Panc1 (cell line): ENCODE measurements at regions not wholly inside any gene's neighbourhood (a gene's known extent, or its start where the extent isn't known, plus 50 kb on each side); places are given as distances from the start of the nearest gene placed in this dataset.

Experiments
- ATAC-seq: fragments of 200-7000 bp; cut with Tn5 transposase; 2 replicates; pipeline ENCODE4 v1.9.1; 2020; ENCODE audit warnings: mild to moderate bottlenecking, moderate library complexity
- BruUV-seq: library from RNA; stranded (reverse); fragments of 400-500 nt; replicated peaks from 2 replicates; lab custom pipeline; 2021; lab: Mats Ljungman, UMichigan
- CTCF ChIA-PET: fragments of 300-600 bp; sonication (Branson Sonifier 250); formaldehyde crosslinking; loops from one replicate; lab custom pipeline; 2022; ENCODE audit warnings: antibody characterized with exemption; lab: Charles Lee
- POLR2A ChIA-PET: fragments of 300-600 bp; sonication (Branson Sonifier 250); formaldehyde crosslinking; loops from one replicate; lab custom pipeline; 2022; ENCODE audit warnings: antibody characterized with exemption; lab: Charles Lee
- DNase-seq: peaks from one replicate; pipeline ENCODE4 v3.0.0-alpha.2; 2010; ENCODE audit warnings: low read depth, low spot score
- H3K27ac ChIP-seq: 2 replicates; pipeline ENCODE4 v1.5.1; 2011; ENCODE audit warnings: mild to moderate bottlenecking, low read length, inconsistent platforms
- H3K27me3 ChIP-seq: fragments of 200-500 bp; sonication (Bioruptor generic); 2 replicates; pipeline ENCODE4 v1.6.0; 2014; ENCODE audit warnings: low read length, inconsistent platforms; ENCODE audit not compliant: control insufficient read depth, insufficient read depth
- H3K36me3 ChIP-seq: fragments of 200-500 bp; sonication (Bioruptor generic); 2 replicates; pipeline ENCODE4 v1.5.1; 2014; ENCODE audit warnings: inconsistent platforms, mild to moderate bottlenecking, low read length, moderate library complexity; ENCODE audit not compliant: control insufficient read depth, insufficient read depth
- H3K4me1 ChIP-seq: 2 replicates; pipeline ENCODE4 v1.5.1; 2011; ENCODE audit warnings: inconsistent platforms, mild to moderate bottlenecking, low read length, moderate library complexity; ENCODE audit not compliant: control insufficient read depth, insufficient read depth
- H3K4me3 ChIP-seq, 2 experiments: 2 replicates each; pipeline ENCODE4 v1.5.1; 2011 to 2012; ENCODE audit warnings: low read depth in 2 of 2, low read length in 2 of 2, mild to moderate bottlenecking in 2 of 2, inconsistent platforms in 1 of 2, moderate library complexity in 1 of 2
- H3K9me3 ChIP-seq: fragments of 200-500 bp; sonication (Bioruptor generic); 2 replicates; pipeline ENCODE4 v1.5.1; 2014; ENCODE audit warnings: low read depth, mild to moderate bottlenecking, inconsistent platforms, low read length, moderate library complexity; ENCODE audit not compliant: control insufficient read depth, insufficient read depth
- POLR2AphosphoS5 ChIP-seq: IDR thresholded peaks from 2 replicates; pipeline ENCODE4 v1.6.1; 2012; ENCODE audit warnings: mild to moderate bottlenecking, low read depth, low read length, moderate library complexity
- SIN3A ChIP-seq: IDR thresholded peaks from 2 replicates; pipeline ENCODE4 v1.6.1; 2012; ENCODE audit warnings: low read depth, mild to moderate bottlenecking, low read length, moderate library complexity, borderline replicate concordance; ENCODE audit not compliant: insufficient read depth
- TCF7L2 ChIP-seq: IDR thresholded peaks from 2 replicates; pipeline ENCODE4 v1.6.1; 2011; ENCODE audit warnings: mild to moderate bottlenecking, low read depth, low read length, inconsistent platforms
- in situ Hi-C: cut with HindIII; loops from 2 replicates; pipeline ENCODE4 v1.10.0; 2016; ENCODE audit warnings: low sequenced_read_pairs, low pct_unique_long_range_greater_than_20kb
- intact Hi-C: fragments of 100-400 bp; cut with micrococcal nuclease; formaldehyde crosslinking; loops from one replicate; pipeline ENCODE4 v1.10.0; 2022; ENCODE audit not compliant: unreplicated experiment
- TF ChIP-seq, protein P1 (sequence below), 2 experiments: IDR thresholded peaks; 2 replicates each; pipeline ENCODE4 v1.6.1; 2011 to 2012; ENCODE audit warnings: low read depth in 2 of 2, control low read depth in 1 of 2, low read length in 1 of 2, mild to moderate bottlenecking in 1 of 2, moderate library complexity in 1 of 2; ENCODE audit not compliant: insufficient read depth in 1 of 2
- TF ChIP-seq, protein P2 (sequence below): fragments of 450-650 bp; IDR thresholded peaks from 2 replicates; pipeline ENCODE4 v1.5.1; 2017; ENCODE audit warnings: mild to moderate bottlenecking

DNA sequence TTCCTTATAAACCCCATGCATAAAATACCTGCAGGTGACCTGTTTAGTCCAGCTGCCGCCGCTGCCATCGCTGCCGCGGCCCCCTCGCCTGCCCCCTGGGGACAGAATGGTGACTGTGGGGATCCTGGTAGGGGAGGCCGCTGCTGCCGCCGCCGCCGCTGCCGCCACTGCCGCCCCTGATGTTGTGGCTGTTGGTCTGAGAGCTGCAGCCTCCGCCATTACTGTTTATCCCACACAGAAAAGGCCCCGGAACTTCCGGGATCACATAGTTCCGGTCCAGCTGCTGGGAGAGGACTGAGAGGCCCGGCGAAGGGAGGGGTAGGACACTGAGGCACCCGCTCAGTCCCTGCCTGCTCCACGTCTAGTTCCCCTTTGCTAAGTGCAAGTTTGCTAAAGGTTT lies 244.9 kb downstream of the C12orf50 start:
- TF ChIP-seq POLR2AphosphoS5 (no peak), SIN3A (no peak), TCF7L2 (no peak)
- TF ChIP-seq, protein P1, sequence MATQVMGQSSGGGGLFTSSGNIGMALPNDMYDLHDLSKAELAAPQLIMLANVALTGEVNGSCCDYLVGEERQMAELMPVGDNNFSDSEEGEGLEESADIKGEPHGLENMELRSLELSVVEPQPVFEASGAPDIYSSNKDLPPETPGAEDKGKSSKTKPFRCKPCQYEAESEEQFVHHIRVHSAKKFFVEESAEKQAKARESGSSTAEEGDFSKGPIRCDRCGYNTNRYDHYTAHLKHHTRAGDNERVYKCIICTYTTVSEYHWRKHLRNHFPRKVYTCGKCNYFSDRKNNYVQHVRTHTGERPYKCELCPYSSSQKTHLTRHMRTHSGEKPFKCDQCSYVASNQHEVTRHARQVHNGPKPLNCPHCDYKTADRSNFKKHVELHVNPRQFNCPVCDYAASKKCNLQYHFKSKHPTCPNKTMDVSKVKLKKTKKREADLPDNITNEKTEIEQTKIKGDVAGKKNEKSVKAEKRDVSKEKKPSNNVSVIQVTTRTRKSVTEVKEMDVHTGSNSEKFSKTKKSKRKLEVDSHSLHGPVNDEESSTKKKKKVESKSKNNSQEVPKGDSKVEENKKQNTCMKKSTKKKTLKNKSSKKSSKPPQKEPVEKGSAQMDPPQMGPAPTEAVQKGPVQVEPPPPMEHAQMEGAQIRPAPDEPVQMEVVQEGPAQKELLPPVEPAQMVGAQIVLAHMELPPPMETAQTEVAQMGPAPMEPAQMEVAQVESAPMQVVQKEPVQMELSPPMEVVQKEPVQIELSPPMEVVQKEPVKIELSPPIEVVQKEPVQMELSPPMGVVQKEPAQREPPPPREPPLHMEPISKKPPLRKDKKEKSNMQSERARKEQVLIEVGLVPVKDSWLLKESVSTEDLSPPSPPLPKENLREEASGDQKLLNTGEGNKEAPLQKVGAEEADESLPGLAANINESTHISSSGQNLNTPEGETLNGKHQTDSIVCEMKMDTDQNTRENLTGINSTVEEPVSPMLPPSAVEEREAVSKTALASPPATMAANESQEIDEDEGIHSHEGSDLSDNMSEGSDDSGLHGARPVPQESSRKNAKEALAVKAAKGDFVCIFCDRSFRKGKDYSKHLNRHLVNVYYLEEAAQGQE (IDR thresholded peaks at IDR 0.05; ENCODE audit: insufficient read depth in 1 of 2, low read depth in 2 of 2, low read length in 1 of 2): no peak
- TF ChIP-seq, protein P2, sequence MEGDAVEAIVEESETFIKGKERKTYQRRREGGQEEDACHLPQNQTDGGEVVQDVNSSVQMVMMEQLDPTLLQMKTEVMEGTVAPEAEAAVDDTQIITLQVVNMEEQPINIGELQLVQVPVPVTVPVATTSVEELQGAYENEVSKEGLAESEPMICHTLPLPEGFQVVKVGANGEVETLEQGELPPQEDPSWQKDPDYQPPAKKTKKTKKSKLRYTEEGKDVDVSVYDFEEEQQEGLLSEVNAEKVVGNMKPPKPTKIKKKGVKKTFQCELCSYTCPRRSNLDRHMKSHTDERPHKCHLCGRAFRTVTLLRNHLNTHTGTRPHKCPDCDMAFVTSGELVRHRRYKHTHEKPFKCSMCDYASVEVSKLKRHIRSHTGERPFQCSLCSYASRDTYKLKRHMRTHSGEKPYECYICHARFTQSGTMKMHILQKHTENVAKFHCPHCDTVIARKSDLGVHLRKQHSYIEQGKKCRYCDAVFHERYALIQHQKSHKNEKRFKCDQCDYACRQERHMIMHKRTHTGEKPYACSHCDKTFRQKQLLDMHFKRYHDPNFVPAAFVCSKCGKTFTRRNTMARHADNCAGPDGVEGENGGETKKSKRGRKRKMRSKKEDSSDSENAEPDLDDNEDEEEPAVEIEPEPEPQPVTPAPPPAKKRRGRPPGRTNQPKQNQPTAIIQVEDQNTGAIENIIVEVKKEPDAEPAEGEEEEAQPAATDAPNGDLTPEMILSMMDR: no peak
- Histone ChIP-seq H3K27ac (no peak overlapping the region), H3K4me3 (no peak overlapping the region), H3K27me3 (no peaks in the 10 kb centered on the region), H3K4me1 (no peaks in the 10 kb centered on the region), H3K9me3 (no peaks in the 10 kb centered on the region), H3K36me3 (no peaks in the 10 kb centered on the region)
- in situ Hi-C loops (no loop called here), intact Hi-C loops (no loop called here)
- no TSS peak for BruUV-seq
- ChIA-PET POLR2A (no interaction called here), CTCF (no interaction called here)
- DNase-seq: no peak
- ATAC-seq: no peak

DNA sequence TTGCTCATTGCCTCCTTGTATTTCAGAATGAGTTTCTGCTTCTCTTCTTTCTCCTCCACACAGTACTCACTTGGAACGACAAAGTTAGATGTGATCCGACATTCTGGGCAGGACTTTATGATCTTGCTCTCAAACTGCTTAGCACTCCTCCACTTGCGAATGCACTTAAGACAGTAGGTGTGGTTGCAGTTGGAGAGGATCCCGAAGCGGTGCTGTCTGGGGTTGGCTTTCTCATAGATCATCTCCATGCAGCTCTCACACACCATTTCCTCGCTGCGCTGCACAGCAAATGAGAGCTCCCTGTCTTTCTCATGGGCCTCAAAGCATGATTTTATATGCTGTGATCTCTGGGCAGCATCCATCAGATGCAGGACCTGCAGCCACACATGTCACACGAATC lies 245.7 kb downstream of the C12orf50 start:
- CTCF ChIA-PET: no interaction called here
- Histone ChIP-seq H3K4me3 (no peak overlapping the region), H3K27ac (no peak overlapping the region), H3K27me3 (no peaks in the 10 kb centered on the region), H3K9me3 (no peaks in the 10 kb centered on the region), H3K4me1 (no peaks in the 10 kb centered on the region), H3K36me3 (no peaks in the 10 kb centered on the region)
- DNase-seq (no peak), ATAC-seq (no peak)
- TF ChIP-seq, protein P2: no peak
- TF ChIP-seq, protein P1 (IDR thresholded peaks at IDR 0.05; ENCODE audit: insufficient read depth in 1 of 2, low read depth in 2 of 2, low read length in 1 of 2): no peak
- TF ChIP-seq TCF7L2 (no peak), SIN3A (no peak), POLR2AphosphoS5 (no peak)
- POLR2A ChIA-PET: no interaction called here
- no TSS peak for BruUV-seq
- intact Hi-C loops: no loop called here
- in situ Hi-C loops: no loop called here
